PC-9 (cell line): ENCODE measurements at regions not wholly inside any gene's neighbourhood (a gene's known extent, or its start where the extent isn't known, plus 50 kb on each side); places are given as distances from the start of the nearest gene placed in this dataset.

ENCODE experiments used
- EZH2 ChIP-seq: fragments of 200-600 bp; sonication (generic); IDR thresholded peaks from 2 replicates; pipeline ENCODE4 v1.8.0; 2017; ENCODE audit warnings: antibody characterized with exemption, low read depth
- TF ChIP-seq, protein P1 (sequence below): fragments of 200-600 bp; sonication (generic); conservative IDR thresholded peaks from 2 replicates; pipeline ENCODE4 v1.6.1; 2017; ENCODE audit warnings: mixed run types, antibody characterized with exemption, mild to moderate bottlenecking, moderate library complexity

DNA sequence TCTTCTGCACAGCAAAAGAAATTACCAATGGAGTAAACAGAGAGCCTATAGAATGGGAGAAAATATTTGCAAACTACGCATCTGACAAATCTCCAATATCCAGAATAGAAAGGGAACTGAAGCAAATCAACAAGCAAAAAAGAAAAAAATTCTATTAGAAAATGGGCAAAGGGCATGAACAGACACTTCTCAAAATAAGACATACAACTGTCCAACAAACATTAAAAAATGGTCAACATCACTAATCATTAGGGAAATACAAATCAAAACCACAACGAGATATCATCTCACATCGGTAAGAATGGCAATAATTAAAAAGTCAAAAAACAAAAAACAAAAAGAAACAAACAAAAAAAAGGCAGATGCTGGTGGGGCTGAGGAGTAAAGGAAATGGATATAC lies 356.4 kb downstream of the ADCYAP1 start:
- TF ChIP-seq EZH2 = no peak
- TF ChIP-seq, protein P1, sequence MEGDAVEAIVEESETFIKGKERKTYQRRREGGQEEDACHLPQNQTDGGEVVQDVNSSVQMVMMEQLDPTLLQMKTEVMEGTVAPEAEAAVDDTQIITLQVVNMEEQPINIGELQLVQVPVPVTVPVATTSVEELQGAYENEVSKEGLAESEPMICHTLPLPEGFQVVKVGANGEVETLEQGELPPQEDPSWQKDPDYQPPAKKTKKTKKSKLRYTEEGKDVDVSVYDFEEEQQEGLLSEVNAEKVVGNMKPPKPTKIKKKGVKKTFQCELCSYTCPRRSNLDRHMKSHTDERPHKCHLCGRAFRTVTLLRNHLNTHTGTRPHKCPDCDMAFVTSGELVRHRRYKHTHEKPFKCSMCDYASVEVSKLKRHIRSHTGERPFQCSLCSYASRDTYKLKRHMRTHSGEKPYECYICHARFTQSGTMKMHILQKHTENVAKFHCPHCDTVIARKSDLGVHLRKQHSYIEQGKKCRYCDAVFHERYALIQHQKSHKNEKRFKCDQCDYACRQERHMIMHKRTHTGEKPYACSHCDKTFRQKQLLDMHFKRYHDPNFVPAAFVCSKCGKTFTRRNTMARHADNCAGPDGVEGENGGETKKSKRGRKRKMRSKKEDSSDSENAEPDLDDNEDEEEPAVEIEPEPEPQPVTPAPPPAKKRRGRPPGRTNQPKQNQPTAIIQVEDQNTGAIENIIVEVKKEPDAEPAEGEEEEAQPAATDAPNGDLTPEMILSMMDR = no peak
